Osteocyte (in vitro differentiated cells): ENCODE measurements at regions not wholly inside any gene's neighbourhood (a gene's known extent, or its start where the extent isn't known, plus 50 kb on each side); places are given as distances from the start of the nearest gene placed in this dataset.
"Not testable (repeated sequence)": the region's sequence is repeated elsewhere in the genome, so short reads cannot be mapped to it uniquely, and the experiment has no call there.

ENCODE experiments used
- DNase-seq: peaks from one replicate; pipeline ENCODE4 v3.0.0; 2021; ENCODE audit warnings: mixed read lengths; ENCODE audit not compliant: unreplicated experiment; ENCODE audit errors: extremely low spot score
- H3K27ac Mint-ChIP-seq: one replicate; pipeline ENCODE4 v1.8.0; 2021; ENCODE audit warnings: mild to moderate bottlenecking, mixed read lengths; ENCODE audit not compliant: unreplicated experiment
- H3K27me3 Mint-ChIP-seq: one replicate; pipeline ENCODE4 v1.8.0; 2021; ENCODE audit warnings: mixed read lengths; ENCODE audit not compliant: unreplicated experiment
- H3K36me3 Mint-ChIP-seq: one replicate; pipeline ENCODE4 v1.8.0; 2021; ENCODE audit warnings: mixed read lengths; ENCODE audit not compliant: unreplicated experiment
- H3K4me1 Mint-ChIP-seq: one replicate; pipeline ENCODE4 v1.8.0; 2021; ENCODE audit warnings: mixed read lengths; ENCODE audit not compliant: unreplicated experiment
- H3K4me3 Mint-ChIP-seq: one replicate; pipeline ENCODE4 v1.8.0; 2021; ENCODE audit warnings: mild to moderate bottlenecking, moderate library complexity, mixed read lengths; ENCODE audit not compliant: unreplicated experiment
- H3K9me3 Mint-ChIP-seq: one replicate; pipeline ENCODE4 v1.8.0; 2021; ENCODE audit warnings: mixed read lengths; ENCODE audit not compliant: unreplicated experiment
- CTCF ChIP-seq: fragments of 200-600 bp; sonication (generic); IDR thresholded peaks from 2 replicates; pipeline ENCODE4 v1.5.0; 2021; ENCODE audit warnings: antibody characterized with exemption, mild to moderate bottlenecking, moderate library complexity

DNA sequence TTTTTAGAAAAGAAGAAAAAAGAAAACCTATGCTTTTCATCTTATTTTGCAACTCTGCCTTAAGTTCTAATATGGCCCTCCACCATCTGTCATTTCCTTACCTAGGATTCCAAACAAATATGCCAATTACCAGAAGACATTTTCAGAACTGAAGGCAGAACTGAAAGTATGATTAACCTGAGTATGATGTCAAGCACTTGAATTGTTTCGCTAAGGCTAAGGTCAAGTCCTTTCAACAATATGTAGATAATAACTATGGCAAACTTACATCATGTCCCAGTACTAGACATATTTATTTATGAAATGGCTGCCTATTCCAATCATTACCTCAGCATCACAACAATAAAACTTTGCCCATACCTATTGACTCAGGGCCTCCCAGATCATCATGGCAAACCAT lies 91.0 kb downstream of the OR13H1 start:
- no peaks in the 10 kb centered on the region for H3K36me3 Mint-ChIP-seq
- H3K4me1 Mint-ChIP-seq = no peaks in the 10 kb centered on the region
- no peak overlapping the region for H3K27ac Mint-ChIP-seq
- TF ChIP-seq CTCF = no peak
- H3K27me3 Mint-ChIP-seq = peaks cover 25% of the 10 kb centered on the region
- no peaks in the 10 kb centered on the region for H3K9me3 Mint-ChIP-seq
- DNase-seq = no peak
- H3K4me3 Mint-ChIP-seq = no peak overlapping the region

- TF ChIP-seq CTCF = no peak
- Mint-ChIP-seq H3K4me3 (no peak overlapping the region), H3K36me3 (no peaks in the 10 kb centered on the region), H3K27me3 (peaks cover 20% of the 10 kb centered on the region), H3K4me1 (no peaks in the 10 kb centered on the region), H3K9me3 (no peaks in the 10 kb centered on the region), H3K27ac (no peak overlapping the region)
- no peak for DNase-seq
Observed at GRCh38 chrX:131646106-131646505, 102.2 kb downstream of the OR13H1 start.

- Mint-ChIP-seq H3K27me3 (peaks cover 8% of the 10 kb centered on the region), H3K9me3 (no peaks in the 10 kb centered on the region), H3K4me1 (no peaks in the 10 kb centered on the region), H3K27ac (no peak overlapping the region), H3K4me3 (no peak overlapping the region), H3K36me3 (no peaks in the 10 kb centered on the region)
- no peak for TF ChIP-seq CTCF
- DNase-seq = no peak
Observed at GRCh38 chrX:131649741-131650140, 105.9 kb downstream of the OR13H1 start.

- Mint-ChIP-seq H3K27me3 (peaks cover 8% of the 10 kb centered on the region), H3K4me3 (no peak overlapping the region), H3K27ac (no peak overlapping the region), H3K36me3 (no peaks in the 10 kb centered on the region), H3K9me3 (no peaks in the 10 kb centered on the region), H3K4me1 (no peaks in the 10 kb centered on the region)
- TF ChIP-seq CTCF = no peak
- no peak for DNase-seq
Observed at GRCh38 chrX:131650637-131651410, 107.0 kb downstream of the OR13H1 start.

- not testable (repeated sequence) for H3K9me3 Mint-ChIP-seq, H3K4me1 Mint-ChIP-seq, DNase-seq, H3K4me3 Mint-ChIP-seq, H3K27me3 Mint-ChIP-seq, H3K36me3 Mint-ChIP-seq, H3K27ac Mint-ChIP-seq
Observed at GRCh38 chrX:131663726-131664125, 119.9 kb downstream of the OR13H1 start.
